Suprapubic skin (tissue), 4 donors: ENCODE measurements at regions not wholly inside any gene's neighbourhood (a gene's known extent, or its start where the extent isn't known, plus 50 kb on each side); places are given as distances from the start of the nearest gene placed in this dataset.

Source experiments
- DNase-seq, 2 donors: peaks; one replicate each; pipeline ENCODE4 v3.0.0-alpha.2; 2019; ENCODE audit warnings: low spot score in 2 of 2
- H3K27ac ChIP-seq: fragments of 200-600 bp; sonication (generic); one replicate; pipeline ENCODE4 v1.5.1; 2019
- H3K27me3 ChIP-seq: fragments of 200-600 bp; sonication (generic); one replicate; pipeline ENCODE4 v1.5.1; 2019
- H3K36me3 ChIP-seq: fragments of 200-600 bp; sonication (generic); one replicate; pipeline ENCODE4 v1.5.1; 2019
- H3K4me1 ChIP-seq: fragments of 200-600 bp; sonication (generic); one replicate; pipeline ENCODE4 v1.5.1; 2019
- H3K4me3 ChIP-seq: fragments of 200-600 bp; sonication (generic); one replicate; pipeline ENCODE4 v1.5.1; 2019; ENCODE audit warnings: mild to moderate bottlenecking
- H3K9me3 ChIP-seq: fragments of 200-600 bp; sonication (generic); one replicate; pipeline ENCODE4 v1.5.1; 2019
- EP300 ChIP-seq: sonication (generic); formaldehyde crosslinking; IDR thresholded peaks from one replicate; pipeline ENCODE4 v1.6.1; 2017; ENCODE audit warnings: antibody characterized with exemption
- POLR2A ChIP-seq, 2 donors: fragments of 450-650 bp; IDR thresholded peaks; one replicate each; pipeline ENCODE4 v1.6.1; 2017; ENCODE audit warnings: antibody characterized with exemption in 2 of 2, mild to moderate bottlenecking in 2 of 2, moderate library complexity in 2 of 2
- POLR2AphosphoS5 ChIP-seq, 3 donors: sonication (generic); formaldehyde crosslinking; IDR thresholded peaks; one replicate each; pipeline ENCODE4 v1.6.1; 2017; ENCODE audit warnings: antibody characterized with exemption in 3 of 3
- whole genome bisulfite sequencing: methylation state at CpG from one replicate; pipeline ENCODE4 v1.1.5; 2018; 5-methylcytosine and 5-hydroxymethylcytosine counted together
- TF ChIP-seq, protein P1 (sequence below), 2 donors: fragments of 200-600 bp in 1 of 2; fragments of 450-650 bp in 1 of 2; sonication (generic) in 1 of 2; IDR thresholded peaks; one replicate each; pipeline ENCODE4 v1.5.1; 2016 to 2019; ENCODE audit warnings: antibody characterized with exemption in 2 of 2, mild to moderate bottlenecking in 1 of 2, moderate library complexity in 1 of 2

- no peak overlapping the region for H3K4me3 ChIP-seq
- DNase-seq = no peak
- WGBS = 79% methylated on average over 2 of the region's 2 CpGs
- peaks cover 13% of the 10 kb centered on the region for H3K4me1 ChIP-seq
- H3K27me3 ChIP-seq = no peaks in the 10 kb centered on the region
- H3K27ac ChIP-seq = no peak overlapping the region
- H3K36me3 ChIP-seq = no peaks in the 10 kb centered on the region
- TF ChIP-seq POLR2AphosphoS5 (IDR thresholded peaks at IDR 0.05) (no peak), EP300 (no peak), POLR2A (IDR thresholded peaks at IDR 0.05) (no peak)
- TF ChIP-seq, protein P1, sequence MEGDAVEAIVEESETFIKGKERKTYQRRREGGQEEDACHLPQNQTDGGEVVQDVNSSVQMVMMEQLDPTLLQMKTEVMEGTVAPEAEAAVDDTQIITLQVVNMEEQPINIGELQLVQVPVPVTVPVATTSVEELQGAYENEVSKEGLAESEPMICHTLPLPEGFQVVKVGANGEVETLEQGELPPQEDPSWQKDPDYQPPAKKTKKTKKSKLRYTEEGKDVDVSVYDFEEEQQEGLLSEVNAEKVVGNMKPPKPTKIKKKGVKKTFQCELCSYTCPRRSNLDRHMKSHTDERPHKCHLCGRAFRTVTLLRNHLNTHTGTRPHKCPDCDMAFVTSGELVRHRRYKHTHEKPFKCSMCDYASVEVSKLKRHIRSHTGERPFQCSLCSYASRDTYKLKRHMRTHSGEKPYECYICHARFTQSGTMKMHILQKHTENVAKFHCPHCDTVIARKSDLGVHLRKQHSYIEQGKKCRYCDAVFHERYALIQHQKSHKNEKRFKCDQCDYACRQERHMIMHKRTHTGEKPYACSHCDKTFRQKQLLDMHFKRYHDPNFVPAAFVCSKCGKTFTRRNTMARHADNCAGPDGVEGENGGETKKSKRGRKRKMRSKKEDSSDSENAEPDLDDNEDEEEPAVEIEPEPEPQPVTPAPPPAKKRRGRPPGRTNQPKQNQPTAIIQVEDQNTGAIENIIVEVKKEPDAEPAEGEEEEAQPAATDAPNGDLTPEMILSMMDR (IDR thresholded peaks at IDR 0.05) = no peak
- no peaks in the 10 kb centered on the region for H3K9me3 ChIP-seq
These were observed 204.2 kb upstream of the CDKN3 start for GRCh38 chr14:54192610-54193009.

GRCh38 chr14:54193871-54194270, 202.9 kb upstream of the CDKN3 start:
- no peak overlapping the region for H3K27ac ChIP-seq
- H3K27me3 ChIP-seq = no peaks in the 10 kb centered on the region
- 70% methylated on average over 3 of the region's 3 CpGs for WGBS
- H3K4me1 ChIP-seq = peaks cover 13% of the 10 kb centered on the region
- H3K9me3 ChIP-seq = no peaks in the 10 kb centered on the region
- no peak overlapping the region for H3K4me3 ChIP-seq
- TF ChIP-seq EP300 (no peak), POLR2A (IDR thresholded peaks at IDR 0.05) (no peak), POLR2AphosphoS5 (IDR thresholded peaks at IDR 0.05) (no peak)
- TF ChIP-seq, protein P1 (IDR thresholded peaks at IDR 0.05) = no peak
- DNase-seq = no peak
- H3K36me3 ChIP-seq = no peaks in the 10 kb centered on the region

- TF ChIP-seq EP300 (no peak), POLR2AphosphoS5 (IDR thresholded peaks at IDR 0.05) (no peak), POLR2A (IDR thresholded peaks at IDR 0.05) (no peak)
- TF ChIP-seq, protein P1 (IDR thresholded peaks at IDR 0.05) = no peak
- no peak for DNase-seq
- no peak overlapping the region for H3K27ac ChIP-seq
- H3K36me3 ChIP-seq = no peaks in the 10 kb centered on the region
- no peaks in the 10 kb centered on the region for H3K9me3 ChIP-seq
- WGBS = 60% methylated on average over 2 of the region's 2 CpGs
- H3K4me3 ChIP-seq = no peak overlapping the region
- H3K27me3 ChIP-seq = no peaks in the 10 kb centered on the region
- peaks cover 8% of the 10 kb centered on the region for H3K4me1 ChIP-seq
These were observed 202.3 kb upstream of the CDKN3 start for GRCh38 chr14:54194501-54194900.

DNA sequence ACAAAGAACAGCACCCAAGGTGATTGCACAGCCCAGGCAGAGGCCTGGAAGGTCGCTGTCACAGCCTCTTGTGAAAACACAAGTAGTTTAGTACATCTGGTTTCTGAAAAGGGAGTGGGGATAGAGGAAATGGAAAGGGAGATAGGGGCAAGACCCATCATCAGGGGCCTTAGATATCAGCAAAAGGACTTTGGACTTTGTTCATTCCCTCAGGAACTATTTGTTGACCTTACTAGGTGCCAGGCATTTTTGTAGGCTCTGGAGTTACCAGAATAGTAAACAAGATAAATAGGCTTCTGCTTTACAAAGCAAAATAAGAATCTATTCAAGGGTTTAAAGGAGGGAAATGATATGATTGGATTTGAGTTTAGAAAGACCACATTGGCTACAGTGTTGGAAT, 199.4 kb upstream of the CDKN3 start:
- no peaks in the 10 kb centered on the region for H3K27me3 ChIP-seq
- H3K9me3 ChIP-seq = no peaks in the 10 kb centered on the region
- H3K4me3 ChIP-seq = no peak overlapping the region
- TF ChIP-seq, protein P1 (IDR thresholded peaks at IDR 0.05) = no peak
- TF ChIP-seq POLR2A (IDR thresholded peaks at IDR 0.05) = no peak
- TF ChIP-seq EP300 = no peak
- no peak for TF ChIP-seq POLR2AphosphoS5 (IDR thresholded peaks at IDR 0.05)
- 78% methylated on average over 1 of the region's 1 CpG for WGBS
- DNase-seq = no peak
- no peaks in the 10 kb centered on the region for H3K36me3 ChIP-seq
- no peak overlapping the region for H3K27ac ChIP-seq
- no peaks in the 10 kb centered on the region for H3K4me1 ChIP-seq

DNA sequence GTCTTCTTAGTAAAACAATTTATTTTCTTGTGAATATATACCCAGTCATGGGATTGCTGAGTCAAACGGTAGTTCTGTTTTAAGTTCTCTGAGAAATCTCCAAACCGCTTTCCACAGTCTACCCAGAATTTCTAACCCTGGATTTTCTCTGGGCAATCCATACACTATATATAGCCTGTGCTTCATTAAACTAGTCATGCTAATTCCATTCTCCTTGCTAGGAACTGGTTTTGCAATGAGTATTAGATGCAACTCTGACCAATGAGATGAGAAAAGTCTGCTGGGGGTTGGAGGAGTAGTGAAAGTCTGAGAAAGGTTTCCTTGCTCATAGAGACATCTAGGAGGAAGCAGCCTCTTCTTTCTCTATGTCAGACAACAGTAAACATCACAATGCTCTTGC, 196.1 kb upstream of the CDKN3 start:
- Histone ChIP-seq H3K27me3 (no peaks in the 10 kb centered on the region), H3K4me1 (no peaks in the 10 kb centered on the region), H3K27ac (no peak overlapping the region), H3K9me3 (no peaks in the 10 kb centered on the region), H3K36me3 (no peaks in the 10 kb centered on the region), H3K4me3 (no peak overlapping the region)
- no peak for TF ChIP-seq POLR2A (IDR thresholded peaks at IDR 0.05)
- TF ChIP-seq, protein P1 (IDR thresholded peaks at IDR 0.05) = no peak
- TF ChIP-seq POLR2AphosphoS5 (IDR thresholded peaks at IDR 0.05) = no peak
- no peak for TF ChIP-seq EP300
- no peak for DNase-seq
- WGBS = 88% methylated on average over 2 of the region's 2 CpGs
